GM19395 (cell line): ENCODE measurements at regions not wholly inside any gene's neighbourhood (a gene's known extent, or its start where the extent isn't known, plus 50 kb on each side); places are given as distances from the start of the nearest gene placed in this dataset.
A peak's percentile ranks its signal among the peaks of the same experiment; 100 is the strongest.

ENCODE experiments used
- ATAC-seq: cut with Tn5 transposase; IDR thresholded peaks from one replicate; pipeline ENCODE4 v1.9.1; 2021; ENCODE audit warnings: mild to moderate bottlenecking, moderate library complexity; ENCODE audit not compliant: unreplicated experiment

GRCh38 chr2:181146171-181146570 is 165.8 kb downstream of the UBE2E3 start:
- ATAC-seq, result no peak

- no peak for ATAC-seq
Observed at GRCh38 chr2:181149056-181149455, 168.7 kb downstream of the UBE2E3 start.

DNA sequence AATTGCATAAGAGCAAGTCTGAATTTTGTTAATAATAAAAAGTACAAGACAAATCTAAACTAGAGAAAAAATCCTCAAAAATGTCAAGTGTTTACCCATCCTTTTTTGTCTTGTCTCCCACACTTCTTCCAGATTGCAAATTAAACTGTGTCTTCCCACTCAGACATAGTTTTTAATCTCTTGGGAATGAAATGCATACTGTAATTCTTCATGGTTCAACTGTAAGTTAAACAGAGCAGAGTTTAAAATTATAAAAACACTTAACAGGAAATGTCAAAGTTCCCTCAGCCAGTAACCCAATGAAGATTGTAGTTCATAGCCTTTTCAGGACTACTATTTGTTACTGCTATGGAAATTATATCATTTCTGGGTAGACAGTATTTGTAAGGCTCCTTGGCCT is 171.8 kb downstream of the UBE2E3 start:
- ATAC-seq, result no peak

GRCh38 chr2:181152701-181153100 is 172.3 kb downstream of the UBE2E3 start:
- no peak for ATAC-seq

- ATAC-seq, result no peak
Observed at GRCh38 chr2:181153886-181154285, 173.5 kb downstream of the UBE2E3 start.

GRCh38 chr2:181157326-181157725 is 176.9 kb downstream of the UBE2E3 start:
- ATAC-seq, result no peak

DNA sequence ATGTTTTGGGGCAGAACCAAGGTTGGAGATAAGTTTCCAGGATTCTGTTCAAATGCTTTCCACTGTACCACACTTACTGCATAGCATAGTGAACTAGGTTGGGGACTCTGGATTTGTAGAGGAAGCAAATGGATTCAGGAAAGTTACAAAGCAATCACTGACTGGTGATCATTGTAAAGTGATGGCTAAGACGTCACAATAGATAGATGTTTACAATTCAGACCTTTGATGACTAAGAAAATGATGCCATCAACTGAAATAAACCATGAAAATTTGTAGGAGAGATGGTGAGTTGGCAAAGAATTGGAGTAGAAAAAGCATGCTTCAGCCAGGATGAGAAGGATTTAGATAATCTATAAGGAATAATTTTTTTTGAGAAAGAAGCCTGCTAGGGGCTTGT is 178.0 kb downstream of the UBE2E3 start:
- ATAC-seq, result no peak

- no peak for ATAC-seq
Observed at GRCh38 chr2:181161615-181162014, 181.2 kb downstream of the UBE2E3 start.

DNA sequence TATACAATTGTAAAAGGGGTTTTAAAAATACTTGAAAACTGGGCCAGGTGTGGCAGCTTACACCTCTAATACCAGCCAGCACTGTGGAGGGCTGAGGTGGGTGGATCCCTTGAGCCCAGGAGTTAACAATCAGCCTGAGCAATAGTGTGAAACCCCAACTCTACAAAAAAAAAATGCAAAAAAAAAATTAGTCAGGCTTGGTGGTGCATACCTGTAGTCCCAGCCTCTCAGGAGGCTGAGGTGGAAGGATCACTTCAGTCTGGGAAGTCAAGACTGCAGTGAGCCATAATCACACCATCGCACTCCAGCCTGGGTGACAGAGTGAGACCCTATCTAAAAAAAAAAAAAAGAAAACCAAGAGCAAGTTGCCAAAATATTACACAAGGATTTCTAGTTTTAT is 182.7 kb downstream of the UBE2E3 start:
- peak; percentile 42 for ATAC-seq

- ATAC-seq, result no peak
Observed at GRCh38 chr2:181163691-181164090, 183.3 kb downstream of the UBE2E3 start.

GRCh38 chr2:181164699-181165098 is 184.3 kb downstream of the UBE2E3 start:
- peak; percentile 69 for ATAC-seq

GRCh38 chr2:181165199-181165868 is 184.9 kb downstream of the UBE2E3 start:
- ATAC-seq, result peak; percentile 66

DNA sequence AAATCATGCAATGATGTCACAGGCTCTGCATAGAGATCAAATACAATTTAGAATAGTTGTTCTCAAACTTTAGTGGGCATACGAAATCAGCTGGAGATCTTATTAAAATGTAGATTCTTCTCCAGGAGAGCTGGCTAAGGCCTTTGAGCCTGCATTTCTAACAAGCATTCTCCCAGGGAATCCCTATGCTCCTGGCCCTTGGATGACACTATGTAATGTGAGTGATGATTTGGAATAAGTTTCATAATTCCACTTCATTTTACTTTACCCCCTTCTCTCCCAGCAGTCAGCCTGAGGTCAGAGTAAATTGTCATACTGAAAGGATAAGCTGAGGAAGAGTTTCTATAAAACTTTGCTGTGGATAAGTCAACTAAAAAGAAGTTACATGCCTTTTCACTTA is 189.1 kb downstream of the UBE2E3 start:
- ATAC-seq, result no peak

- no peak for ATAC-seq
Observed at GRCh38 chr2:181170256-181170655, 189.9 kb downstream of the UBE2E3 start.

GRCh38 chr2:181172676-181173075 is 192.3 kb downstream of the UBE2E3 start:
- ATAC-seq, result no peak

DNA sequence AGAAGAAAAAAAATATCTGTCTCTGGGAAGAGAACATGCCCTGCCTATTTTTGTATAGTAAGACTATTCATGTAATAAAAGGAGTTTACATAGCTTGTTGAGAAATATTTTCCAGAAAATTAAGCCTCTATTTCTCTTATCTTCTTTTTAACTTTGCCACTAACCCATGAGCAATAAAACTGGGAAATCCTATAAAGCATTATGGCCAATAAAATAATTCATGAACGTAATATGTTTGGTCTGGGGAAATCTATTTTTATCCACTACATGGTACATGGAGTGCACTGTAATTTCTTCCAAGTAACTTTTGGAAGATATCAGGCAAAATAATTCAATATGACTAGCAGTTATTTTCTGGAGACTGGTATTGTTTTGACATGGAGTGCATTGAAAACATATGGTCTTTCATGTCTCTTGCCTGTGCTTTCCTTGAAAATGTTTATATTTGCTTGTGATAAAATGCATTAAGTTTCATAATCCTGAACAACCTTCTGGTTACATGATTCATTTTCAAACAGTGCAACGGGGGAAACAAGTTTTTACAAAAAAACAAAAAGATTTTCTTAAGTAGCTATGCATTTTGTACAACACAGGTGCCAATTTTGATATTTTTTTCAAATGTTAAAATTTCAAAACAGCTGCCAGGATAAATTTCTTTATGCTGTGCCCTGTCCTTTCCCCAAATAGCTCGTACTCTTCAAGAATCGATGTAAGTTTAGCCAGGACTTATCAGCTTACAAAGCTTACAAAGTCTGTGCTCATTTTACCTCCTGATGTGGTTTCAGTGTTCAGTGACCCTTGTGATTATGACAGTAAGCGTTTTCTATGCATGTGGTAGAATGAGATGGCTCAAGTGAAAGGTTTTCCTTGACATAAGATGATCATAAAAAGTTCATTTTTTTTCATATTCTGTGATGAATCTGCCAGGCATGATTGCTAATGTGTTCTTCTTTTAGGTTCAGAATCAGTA is 194.5 kb downstream of the UBE2E3 start:
- ATAC-seq, result peak; percentile 45

DNA sequence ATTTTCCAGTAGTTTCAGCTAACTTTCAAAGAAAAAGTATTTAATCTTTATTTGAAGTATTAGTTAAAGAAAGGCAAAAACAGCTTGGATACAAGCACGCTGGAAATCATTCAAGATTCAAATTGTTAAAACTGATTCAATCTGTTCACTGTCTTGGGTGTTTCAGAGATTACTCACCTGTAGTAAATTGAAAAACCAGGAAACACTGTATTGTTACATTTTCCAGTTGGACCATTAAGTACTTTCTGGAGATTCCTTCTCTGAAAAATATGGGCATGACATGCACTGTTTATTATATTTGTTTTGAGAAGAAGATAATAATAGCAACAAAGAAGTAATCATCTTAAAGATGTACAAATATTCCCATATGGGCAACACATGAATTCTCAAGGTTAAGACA is 196.1 kb downstream of the UBE2E3 start:
- ATAC-seq, result no peak

DNA sequence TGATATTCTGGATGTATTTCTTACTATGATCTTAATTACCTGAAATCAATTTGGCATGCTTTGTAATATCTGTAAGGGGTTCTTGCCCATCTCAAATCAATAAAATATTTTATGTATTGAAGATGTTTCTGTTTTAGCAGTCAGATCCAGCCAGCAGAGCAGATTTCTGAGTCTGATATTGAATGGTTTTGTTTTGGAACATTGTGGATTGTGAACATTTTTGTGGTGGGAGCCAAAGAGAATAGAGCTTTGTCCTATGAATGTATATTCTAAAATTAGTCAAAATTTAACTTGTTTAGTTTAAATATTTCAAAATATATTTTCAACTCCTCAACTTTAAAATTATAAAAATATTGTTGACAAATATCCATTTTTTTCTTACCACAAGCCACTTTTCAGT is 197.0 kb downstream of the UBE2E3 start:
- no peak for ATAC-seq

DNA sequence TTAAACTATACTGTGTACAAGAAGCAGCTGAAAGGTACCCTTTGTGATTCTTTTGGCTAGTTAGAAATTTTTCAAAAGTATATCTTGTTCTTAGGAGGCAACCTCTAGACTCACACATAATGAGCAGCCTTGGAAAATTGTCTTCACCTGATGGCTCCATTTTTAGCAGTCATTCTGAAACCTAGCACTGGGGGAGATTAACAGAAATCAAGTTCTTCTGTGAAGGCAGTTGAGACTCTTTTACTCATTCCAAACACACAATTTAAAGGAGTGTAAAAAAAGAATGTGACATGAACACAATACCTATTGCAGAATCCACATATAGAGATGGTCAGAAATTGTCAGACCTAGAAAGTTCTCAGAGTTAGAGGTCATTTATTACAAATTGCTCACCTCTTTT is 197.7 kb downstream of the UBE2E3 start:
- ATAC-seq, result peak; percentile 62

- peak; percentile 76 for ATAC-seq
Observed at GRCh38 chr2:181178823-181179412, 198.5 kb downstream of the UBE2E3 start.

DNA sequence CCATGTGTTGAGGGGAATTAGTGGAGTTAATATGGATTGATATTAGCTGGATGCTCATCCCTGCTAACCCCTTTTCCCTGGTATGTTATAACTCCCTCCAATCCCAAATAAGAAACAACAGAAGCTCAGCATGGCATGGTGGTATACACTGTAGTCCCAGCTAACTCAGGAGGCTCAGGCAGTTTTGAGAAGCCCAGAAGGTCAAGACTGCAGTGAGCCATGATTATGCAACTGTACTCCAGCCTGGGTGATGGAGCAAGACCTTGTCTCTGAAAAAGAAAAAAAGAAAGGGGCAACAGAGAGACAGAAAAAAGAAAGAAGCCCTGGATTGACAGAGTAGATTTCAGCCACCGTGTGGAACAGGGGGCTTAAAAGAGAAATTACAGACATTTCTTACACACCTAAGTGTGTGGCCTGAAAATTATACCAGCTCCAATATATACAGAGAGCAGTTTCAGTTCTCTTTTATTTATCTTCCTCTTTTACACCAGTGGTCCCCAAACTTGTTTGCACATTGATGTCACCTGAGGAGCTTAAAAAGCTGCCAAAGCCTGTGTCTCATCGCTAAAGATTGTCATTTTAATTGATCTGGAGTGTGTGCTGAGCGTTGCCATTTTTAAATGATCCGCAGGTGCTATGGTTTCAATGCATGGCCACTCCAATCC is 203.6 kb downstream of the UBE2E3 start:
- peak; percentile 98 for ATAC-seq
